ENCODE measurements at regions not wholly inside any gene's neighbourhood (a gene's known extent, or its start where the extent isn't known, plus 50 kb on each side); places are given as distances from the start of the nearest gene placed in this dataset.
"Not testable (repeated sequence)": the region's sequence is repeated elsewhere in the genome, so short reads cannot be mapped to it uniquely, and the experiment has no call there.

- FAIRE-seq: no peak
- Histone ChIP-seq H3K27me3 (ENCODE audit: insufficient read depth, low read length) (no peaks in the 10 kb centered on the region), H3K36me3 (ENCODE audit: insufficient read depth, low read length) (no peaks in the 10 kb centered on the region), H3K9ac (ENCODE audit: low read length) (no peak overlapping the region), H2AFZ (ENCODE audit: low read depth, low read length) (no peak overlapping the region), H4K20me1 (ENCODE audit: insufficient read depth, low read length) (no peaks in the 10 kb centered on the region), H3K9me3 (ENCODE audit: insufficient read depth, low read depth, low read length) (no peaks in the 10 kb centered on the region), H3K4me3 (ENCODE audit: insufficient read depth, low read depth, low read length) (no peak overlapping the region), H3K79me2 (ENCODE audit: insufficient read depth, low read length) (no peaks in the 10 kb centered on the region), H3K4me1 (ENCODE audit: insufficient read depth, low read length) (peaks cover 16% of the 10 kb centered on the region), H3K4me2 (ENCODE audit: low read length) (no peak overlapping the region), H3K27ac (ENCODE audit: low read depth, low read length) (no peak overlapping the region)
- peaks cover 43% of the 10 kb centered on the region for H3K4me1 Mint-ChIP-seq (ENCODE audit: low read depth, unreplicated experiment)
- H3K27me3 Mint-ChIP-seq (ENCODE audit: low read depth, unreplicated experiment): no peaks in the 10 kb centered on the region
- DNase-seq (ENCODE audit: low read depth): no peak
- no peak overlapping the region for H3K4me3 Mint-ChIP-seq (ENCODE audit: unreplicated experiment)
- peaks cover 17% of the 10 kb centered on the region for H3K9me3 Mint-ChIP-seq (ENCODE audit: unreplicated experiment)
- TF ChIP-seq CTCF (IDR thresholded peaks at IDR 0.05; ENCODE audit: insufficient read depth, low read depth, low read length): no peak
- TF ChIP-seq EZH2 (IDR thresholded peaks at IDR 0.05; ENCODE audit: insufficient read depth, low read length): no peak
- peaks cover 4% of the 10 kb centered on the region for H3K36me3 Mint-ChIP-seq (ENCODE audit: low read depth, unreplicated experiment)
- H3K27ac Mint-ChIP-seq (ENCODE audit: unreplicated experiment): no peak overlapping the region
Measured at GRCh38 chr7:17581301-17581700, 282.8 kb downstream of the AHR start.

GRCh38 chr7:17582696-17583095, 284.2 kb downstream of the AHR start:
- not testable (repeated sequence) for H4K20me1 ChIP-seq (ENCODE audit: insufficient read depth, low read length); H3K4me3 Mint-ChIP-seq (ENCODE audit: unreplicated experiment); H3K9me3 Mint-ChIP-seq (ENCODE audit: unreplicated experiment); H3K79me2 ChIP-seq (ENCODE audit: insufficient read depth, low read length); H3K27ac Mint-ChIP-seq (ENCODE audit: unreplicated experiment); H3K36me3 ChIP-seq (ENCODE audit: insufficient read depth, low read length); H3K4me3 ChIP-seq (ENCODE audit: insufficient read depth, low read depth, low read length); H3K27ac ChIP-seq (ENCODE audit: low read depth, low read length); H2AFZ ChIP-seq (ENCODE audit: low read depth, low read length); H3K36me3 Mint-ChIP-seq (ENCODE audit: low read depth, unreplicated experiment); H3K9ac ChIP-seq (ENCODE audit: low read length); FAIRE-seq; H3K27me3 ChIP-seq (ENCODE audit: insufficient read depth, low read length); H3K4me2 ChIP-seq (ENCODE audit: low read length); H3K27me3 Mint-ChIP-seq (ENCODE audit: low read depth, unreplicated experiment); H3K9me3 ChIP-seq (ENCODE audit: insufficient read depth, low read depth, low read length)
- H3K4me1 Mint-ChIP-seq (ENCODE audit: low read depth, unreplicated experiment): peaks cover 43% of the 10 kb centered on the region
- peak; percentile 87 for DNase-seq (ENCODE audit: low read depth)
- H3K4me1 ChIP-seq (ENCODE audit: insufficient read depth, low read length): peaks cover 16% of the 10 kb centered on the region

GRCh38 chr7:17583786-17584185, 285.3 kb downstream of the AHR start:
- Histone ChIP-seq H3K4me2 (ENCODE audit: low read length) (no peak overlapping the region), H4K20me1 (ENCODE audit: insufficient read depth, low read length) (no peaks in the 10 kb centered on the region), H3K79me2 (ENCODE audit: insufficient read depth, low read length) (no peaks in the 10 kb centered on the region), H3K27me3 (ENCODE audit: insufficient read depth, low read length) (no peaks in the 10 kb centered on the region), H3K4me3 (ENCODE audit: insufficient read depth, low read depth, low read length) (no peak overlapping the region), H3K27ac (ENCODE audit: low read depth, low read length) (no peak overlapping the region), H2AFZ (ENCODE audit: low read depth, low read length) (no peak overlapping the region), H3K4me1 (ENCODE audit: insufficient read depth, low read length) (peaks cover 16% of the 10 kb centered on the region), H3K36me3 (ENCODE audit: insufficient read depth, low read length) (no peaks in the 10 kb centered on the region), H3K9me3 (ENCODE audit: insufficient read depth, low read depth, low read length) (no peaks in the 10 kb centered on the region), H3K9ac (ENCODE audit: low read length) (no peak overlapping the region)
- FAIRE-seq (peak; percentile 32), DNase-seq (ENCODE audit: low read depth) (no peak)
- Mint-ChIP-seq H3K4me1 (ENCODE audit: low read depth, unreplicated experiment) (peaks cover 43% of the 10 kb centered on the region), H3K27me3 (ENCODE audit: low read depth, unreplicated experiment) (no peaks in the 10 kb centered on the region), H3K9me3 (ENCODE audit: unreplicated experiment) (peaks cover 1% of the 10 kb centered on the region), H3K4me3 (ENCODE audit: unreplicated experiment) (no peak overlapping the region), H3K36me3 (ENCODE audit: low read depth, unreplicated experiment) (no peaks in the 10 kb centered on the region), H3K27ac (ENCODE audit: unreplicated experiment) (no peak overlapping the region)
- no peak for TF ChIP-seq CTCF (IDR thresholded peaks at IDR 0.05; ENCODE audit: insufficient read depth, low read depth, low read length)
- no peak for TF ChIP-seq EZH2 (IDR thresholded peaks at IDR 0.05; ENCODE audit: insufficient read depth, low read length)

Data from astrocyte (in vitro differentiated cells and primary cell).